ENCODE measurements at regions not wholly inside any gene's neighbourhood (a gene's known extent, or its start where the extent isn't known, plus 50 kb on each side); places are given as distances from the start of the nearest gene placed in this dataset.

GRCh38 chr2:221689140-221689539 lies 117.0 kb upstream of the EPHA4 start:
- H3K9me3 Mint-ChIP-seq = no peaks in the 10 kb centered on the region
- ATAC-seq = no peak
- no peaks in the 10 kb centered on the region for H3K36me3 Mint-ChIP-seq (ENCODE audit: insufficient read depth)
- no peaks in the 10 kb centered on the region for H3K4me1 Mint-ChIP-seq (ENCODE audit: low read depth)
- H3K4me3 Mint-ChIP-seq = no peak overlapping the region
- peaks cover 1% of the 10 kb centered on the region for H3K27me3 Mint-ChIP-seq (ENCODE audit: low read depth)
- DNase-seq = no peak

DNA sequence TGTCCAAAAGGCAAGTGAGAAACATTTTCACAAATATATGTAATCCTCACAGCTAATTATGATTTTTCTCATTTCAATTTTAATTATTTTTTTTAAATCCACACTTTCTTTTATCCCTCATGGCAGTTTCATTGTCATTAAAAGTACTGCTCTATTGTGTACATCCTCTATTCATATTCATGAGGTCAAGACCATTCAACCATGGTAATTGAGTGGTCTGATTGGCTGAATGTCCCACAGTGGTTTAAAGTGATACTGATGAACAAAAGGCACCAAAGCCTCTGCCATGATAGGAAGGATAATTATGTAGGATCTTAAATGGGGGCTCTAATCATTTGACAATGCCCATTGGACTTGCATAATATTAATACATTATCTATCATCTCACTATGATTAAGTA lies 108.4 kb upstream of the EPHA4 start:
- H3K27me3 Mint-ChIP-seq (ENCODE audit: low read depth) = peaks cover 8% of the 10 kb centered on the region

GRCh38 chr2:221677688-221678087 lies 105.6 kb upstream of the EPHA4 start:
- peaks cover 4% of the 10 kb centered on the region for H3K9me3 Mint-ChIP-seq
- no peaks in the 10 kb centered on the region for H3K36me3 Mint-ChIP-seq (ENCODE audit: insufficient read depth)
- H3K27me3 Mint-ChIP-seq (ENCODE audit: low read depth) = peaks cover 2% of the 10 kb centered on the region
- H3K4me1 Mint-ChIP-seq (ENCODE audit: low read depth) = no peaks in the 10 kb centered on the region
- no peak overlapping the region for H3K4me3 Mint-ChIP-seq
- DNase-seq = no peak
- ATAC-seq = no peak

More for the DNA sequence above, 108.4 kb upstream of the EPHA4 start:
- DNase-seq = no peak
- H3K36me3 Mint-ChIP-seq (ENCODE audit: insufficient read depth) = no peaks in the 10 kb centered on the region
- no peaks in the 10 kb centered on the region for H3K9me3 Mint-ChIP-seq
- no peaks in the 10 kb centered on the region for H3K4me1 Mint-ChIP-seq (ENCODE audit: low read depth)
- no peak overlapping the region for H3K4me3 Mint-ChIP-seq
- ATAC-seq = no peak

- Mint-ChIP-seq H3K9me3 (peaks cover 4% of the 10 kb centered on the region), H3K4me3 (no peak overlapping the region), H3K27me3 (ENCODE audit: low read depth) (peaks cover 2% of the 10 kb centered on the region), H3K36me3 (ENCODE audit: insufficient read depth) (no peaks in the 10 kb centered on the region), H3K4me1 (ENCODE audit: low read depth) (no peaks in the 10 kb centered on the region)
- ATAC-seq = no peak
- DNase-seq = no peak
These were observed 104.6 kb upstream of the EPHA4 start for GRCh38 chr2:221676566-221677172.

GRCh38 chr2:221675201-221675908 lies 103.3 kb upstream of the EPHA4 start:
- Mint-ChIP-seq H3K36me3 (ENCODE audit: insufficient read depth) (no peaks in the 10 kb centered on the region), H3K27me3 (ENCODE audit: low read depth) (peaks cover 2% of the 10 kb centered on the region), H3K4me1 (ENCODE audit: low read depth) (no peaks in the 10 kb centered on the region), H3K4me3 (no peak overlapping the region), H3K9me3 (peaks cover 4% of the 10 kb centered on the region)
- ATAC-seq (no peak), DNase-seq (no peak)

GRCh38 chr2:221674446-221674845 lies 102.3 kb upstream of the EPHA4 start:
- DNase-seq (no peak), ATAC-seq (no peak)
- peaks cover 4% of the 10 kb centered on the region for H3K9me3 Mint-ChIP-seq
- H3K4me3 Mint-ChIP-seq = no peak overlapping the region
- H3K27me3 Mint-ChIP-seq (ENCODE audit: low read depth) = peaks cover 2% of the 10 kb centered on the region
- H3K4me1 Mint-ChIP-seq (ENCODE audit: low read depth) = no peaks in the 10 kb centered on the region
- no peaks in the 10 kb centered on the region for H3K36me3 Mint-ChIP-seq (ENCODE audit: insufficient read depth)

- ATAC-seq (no peak), DNase-seq (no peak)
- Mint-ChIP-seq H3K4me3 (no peak overlapping the region), H3K36me3 (ENCODE audit: insufficient read depth) (no peaks in the 10 kb centered on the region), H3K4me1 (ENCODE audit: low read depth) (no peaks in the 10 kb centered on the region), H3K9me3 (peaks cover 4% of the 10 kb centered on the region), H3K27me3 (ENCODE audit: low read depth) (peaks cover 2% of the 10 kb centered on the region)
These were observed 101.1 kb upstream of the EPHA4 start for GRCh38 chr2:221673248-221673647.

DNA sequence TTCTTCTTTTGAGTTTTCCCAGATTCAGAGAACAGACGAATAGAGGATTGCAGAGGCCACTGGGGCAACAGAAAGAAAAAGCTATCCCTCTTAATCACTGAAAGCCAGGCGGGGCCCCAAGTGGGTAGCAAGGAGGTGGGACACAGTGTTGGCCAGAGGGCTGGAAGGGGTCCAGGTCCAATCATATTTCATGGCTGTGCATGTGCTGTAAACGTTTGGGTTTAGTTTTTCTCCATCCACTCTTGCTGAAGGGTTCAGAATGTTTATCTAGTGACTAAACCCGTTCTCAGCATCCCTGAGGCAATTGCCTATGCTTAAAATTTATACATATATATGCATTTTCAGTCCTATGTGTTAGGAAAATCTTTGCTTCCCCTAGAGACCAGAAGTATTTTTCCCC lies 99.4 kb upstream of the EPHA4 start:
- DNase-seq (no peak), ATAC-seq (no peak)
- Mint-ChIP-seq H3K4me3 (no peak overlapping the region), H3K9me3 (peaks cover 4% of the 10 kb centered on the region), H3K36me3 (ENCODE audit: insufficient read depth) (no peaks in the 10 kb centered on the region), H3K27me3 (ENCODE audit: low read depth) (peaks cover 2% of the 10 kb centered on the region), H3K4me1 (ENCODE audit: low read depth) (no peaks in the 10 kb centered on the region)

DNA sequence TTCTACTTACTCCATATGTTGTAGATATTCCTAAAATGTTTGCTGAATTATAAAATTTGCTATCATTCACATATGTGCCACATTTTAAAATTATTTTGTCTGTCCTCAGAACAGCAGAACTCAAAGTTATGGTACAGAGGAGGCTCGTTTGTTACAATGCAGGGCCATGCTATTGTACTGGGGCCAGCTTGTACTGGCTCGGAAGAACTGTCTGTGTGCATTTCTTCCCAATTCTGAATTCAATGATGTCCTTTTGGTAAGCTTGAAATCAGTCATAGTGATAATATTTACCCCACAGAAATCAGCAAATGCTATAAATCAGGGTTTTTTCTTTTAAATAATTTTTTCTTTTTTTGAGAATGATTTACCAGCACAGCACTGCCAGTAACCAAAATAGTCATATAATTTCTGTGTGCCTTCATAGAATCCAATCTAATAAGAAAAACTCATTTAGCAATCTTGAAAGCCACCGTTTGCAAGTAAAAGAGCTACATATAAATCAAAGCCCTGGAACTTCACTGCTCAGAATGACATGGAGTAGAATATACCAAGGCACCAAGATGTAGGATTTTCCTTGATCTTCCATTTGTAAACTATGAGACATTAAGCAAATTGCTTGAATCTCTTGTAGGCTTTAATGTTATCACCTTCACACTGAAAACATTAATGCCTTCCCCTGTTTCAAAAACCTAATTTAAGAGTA lies 90.7 kb upstream of the EPHA4 start:
- ATAC-seq = no peak
- no peak for DNase-seq
- Mint-ChIP-seq H3K4me3 (no peak overlapping the region), H3K4me1 (ENCODE audit: low read depth) (no peaks in the 10 kb centered on the region), H3K27me3 (ENCODE audit: low read depth) (no peaks in the 10 kb centered on the region), H3K9me3 (peaks cover 7% of the 10 kb centered on the region), H3K36me3 (ENCODE audit: insufficient read depth) (no peaks in the 10 kb centered on the region)

GRCh38 chr2:221657806-221658205 lies 85.7 kb upstream of the EPHA4 start:
- no peak for DNase-seq
- Mint-ChIP-seq H3K4me1 (ENCODE audit: low read depth) (no peaks in the 10 kb centered on the region), H3K4me3 (no peak overlapping the region), H3K9me3 (no peaks in the 10 kb centered on the region), H3K36me3 (ENCODE audit: insufficient read depth) (no peaks in the 10 kb centered on the region), H3K27me3 (ENCODE audit: low read depth) (peaks cover 4% of the 10 kb centered on the region)
- no peak for ATAC-seq

DNA sequence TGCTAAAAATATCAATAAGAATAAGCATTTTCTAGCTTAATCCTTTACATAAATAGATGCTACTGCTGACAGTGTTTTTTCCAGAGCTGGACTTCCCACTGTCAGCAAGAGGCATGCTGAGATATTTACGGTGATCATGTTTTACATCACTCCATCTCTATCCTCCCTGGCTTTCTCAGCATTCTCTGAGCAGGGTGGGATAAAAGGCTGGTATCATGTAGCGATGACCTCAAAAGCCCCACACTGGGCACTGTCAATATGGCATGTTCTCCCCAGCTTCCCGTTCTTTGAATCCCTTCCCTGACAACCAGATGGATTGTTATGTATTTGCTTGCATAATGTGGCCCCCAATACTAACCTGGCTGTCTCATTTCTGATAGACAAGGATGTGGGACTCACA lies 83.2 kb upstream of the EPHA4 start:
- Mint-ChIP-seq H3K27me3 (ENCODE audit: low read depth) (peaks cover 4% of the 10 kb centered on the region), H3K36me3 (ENCODE audit: insufficient read depth) (no peaks in the 10 kb centered on the region), H3K4me1 (ENCODE audit: low read depth) (no peaks in the 10 kb centered on the region), H3K4me3 (no peak overlapping the region), H3K9me3 (no peaks in the 10 kb centered on the region)
- DNase-seq (no peak), ATAC-seq (no peak)

- Mint-ChIP-seq H3K4me1 (ENCODE audit: low read depth) (no peaks in the 10 kb centered on the region), H3K4me3 (no peak overlapping the region), H3K9me3 (no peaks in the 10 kb centered on the region), H3K36me3 (ENCODE audit: insufficient read depth) (no peaks in the 10 kb centered on the region), H3K27me3 (ENCODE audit: low read depth) (peaks cover 4% of the 10 kb centered on the region)
- ATAC-seq (no peak), DNase-seq (no peak)
These were observed 81.1 kb upstream of the EPHA4 start for GRCh38 chr2:221653182-221653581.

DNA sequence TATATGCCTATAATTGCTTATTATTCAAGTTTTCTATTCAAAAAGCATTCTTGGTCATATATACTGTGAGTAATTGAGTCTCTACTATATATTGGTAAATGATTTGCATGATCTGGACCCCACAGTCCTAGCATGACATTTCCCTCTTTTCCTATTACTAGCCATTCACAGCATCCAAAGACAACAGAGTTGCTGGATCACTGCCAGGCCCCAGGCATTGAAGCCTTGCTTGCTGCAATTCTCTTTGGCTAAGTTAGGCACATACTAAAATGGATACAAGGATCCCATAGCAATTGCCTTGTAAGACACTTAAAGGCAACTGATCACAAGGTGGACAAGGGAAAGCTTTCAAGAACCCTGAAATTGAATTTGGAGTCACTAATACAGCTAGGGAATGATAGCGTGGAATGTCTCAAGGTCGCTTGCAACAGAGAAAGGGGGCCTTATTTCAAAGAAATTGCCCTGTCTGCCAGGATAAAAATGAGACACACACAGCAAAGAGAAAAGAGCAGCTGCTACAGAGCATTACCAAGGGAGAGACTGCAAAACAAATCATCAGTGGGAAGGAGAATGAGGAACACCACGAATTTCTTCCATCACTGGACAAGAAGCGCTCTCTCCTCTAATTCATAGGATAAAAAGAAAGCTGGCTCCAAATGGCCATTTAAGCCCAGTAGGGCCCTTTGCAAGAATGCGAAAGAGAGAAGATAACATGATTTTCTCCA lies 77.1 kb upstream of the EPHA4 start:
- Mint-ChIP-seq H3K36me3 (ENCODE audit: insufficient read depth) (no peaks in the 10 kb centered on the region), H3K27me3 (ENCODE audit: low read depth) (no peaks in the 10 kb centered on the region), H3K4me3 (no peak overlapping the region), H3K9me3 (no peaks in the 10 kb centered on the region), H3K4me1 (ENCODE audit: low read depth) (no peaks in the 10 kb centered on the region)
- DNase-seq = no peak
- ATAC-seq = no peak

DNA sequence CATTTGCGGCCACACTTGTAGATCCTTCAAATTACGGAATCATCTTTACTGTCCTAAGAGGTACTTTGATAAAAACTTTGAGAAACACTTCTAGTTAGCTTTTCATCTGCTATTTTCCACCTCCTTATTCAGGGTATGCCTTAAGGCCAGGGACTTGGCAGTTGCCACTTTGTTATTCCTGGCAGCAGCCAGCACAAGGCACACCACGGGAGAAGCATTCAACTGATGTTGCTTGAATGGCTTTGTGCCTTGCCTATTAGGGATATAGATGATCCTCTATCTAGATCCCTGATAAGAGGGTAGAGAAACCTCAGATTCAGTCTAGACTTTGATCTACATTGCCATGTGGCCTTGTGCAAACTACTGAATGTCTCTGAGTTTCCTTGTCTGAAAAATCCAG lies 70.3 kb upstream of the EPHA4 start:
- no peak for ATAC-seq
- Mint-ChIP-seq H3K4me3 (no peak overlapping the region), H3K36me3 (ENCODE audit: insufficient read depth) (no peaks in the 10 kb centered on the region), H3K4me1 (ENCODE audit: low read depth) (no peaks in the 10 kb centered on the region), H3K27me3 (ENCODE audit: low read depth) (no peaks in the 10 kb centered on the region), H3K9me3 (no peaks in the 10 kb centered on the region)
- DNase-seq = no peak

Measured in activated T-cell treated with anti-CD3 and anti-CD28 coated beads, Interleukin-2, amount 50 U/mL, for 4 hours (primary cell).